Gastrocnemius medialis (tissue), 4 donors: ENCODE measurements at regions not wholly inside any gene's neighbourhood (a gene's known extent, or its start where the extent isn't known, plus 50 kb on each side); places are given as distances from the start of the nearest gene placed in this dataset.

Source experiments
- CTCF ChIP-seq, 5 experiments: fragments of 450-650 bp in 3 of 5; fragments of 200-600 bp in 2 of 5; sonication (generic) in 2 of 5; IDR thresholded peaks in 4 of 5; conservative IDR thresholded peaks in 1 of 5; 1 replicate in 4 of 5; 2 replicates in 1 of 5; pipeline ENCODE4 v1.5.1; 2016 to 2019; ENCODE audit warnings: antibody characterized with exemption in 5 of 5, mild to moderate bottlenecking in 3 of 5, moderate library complexity in 3 of 5
- POLR2A ChIP-seq, 2 donors: fragments of 450-650 bp; IDR thresholded peaks; one replicate each; pipeline ENCODE4 v1.6.1; 2017; ENCODE audit warnings: antibody characterized with exemption in 2 of 2, mild to moderate bottlenecking in 2 of 2, moderate library complexity in 2 of 2

- TF ChIP-seq CTCF (IDR thresholded peaks at IDR 0.05 in 4 of 5, conservative IDR thresholded peaks at IDR 0.05 in 1 of 5) (no peak), POLR2A (IDR thresholded peaks at IDR 0.05) (no peak)
Measured at GRCh38 chr17:74005790-74006189, 197.7 kb upstream of the RPL38 start.
